Caco-2 (cell line): ENCODE measurements at regions not wholly inside any gene's neighbourhood (a gene's known extent, or its start where the extent isn't known, plus 50 kb on each side); places are given as distances from the start of the nearest gene placed in this dataset.

Source experiments
- BruUV-seq: library from RNA; stranded (reverse); fragments of 400-500 nt; replicated peaks from 2 replicates; lab custom pipeline; 2021; lab: Mats Ljungman, UMichigan
- CTCF ChIA-PET: fragments of 300-600 bp; sonication (Branson Sonifier 250); formaldehyde crosslinking; loops from one replicate; lab custom pipeline; 2022; ENCODE audit warnings: antibody characterized with exemption; lab: Charles Lee
- POLR2A ChIA-PET: fragments of 300-600 bp; sonication (Branson Sonifier 250); formaldehyde crosslinking; loops from one replicate; lab custom pipeline; 2022; ENCODE audit warnings: antibody characterized with exemption; lab: Charles Lee
- DNase-seq, 2 experiments: peaks; one replicate each; pipeline versions ENCODE4 v3.0.0 to v3.0.0-alpha.2; 2020 to 2022
- H3K27me3 ChIP-seq: replicated peaks from 2 replicates; pipeline ENCODE4 v1.6.0; 2011; ENCODE audit warnings: low read length; ENCODE audit not compliant: control insufficient read depth, insufficient read depth
- H3K36me3 ChIP-seq: 2 replicates; pipeline ENCODE4 v1.5.1; 2011; ENCODE audit warnings: low read length; ENCODE audit not compliant: control insufficient read depth, insufficient read depth
- H3K4me1 ChIP-seq: fragments of 250-450 bp; sonication (Bioruptor Pico); 2 replicates; pipeline ENCODE4 v1.5.1; 2020; ENCODE audit warnings: mild to moderate bottlenecking
- H3K4me3 ChIP-seq: 2 replicates; pipeline ENCODE4 v1.5.1; 2011; ENCODE audit warnings: low read depth, mild to moderate bottlenecking, control low read depth, low read length
- H3K9me3 ChIP-seq: fragments of 250-450 bp; sonication (Bioruptor Pico); 2 replicates; pipeline ENCODE4 v1.5.1; 2020; ENCODE audit warnings: mild to moderate bottlenecking, moderate library complexity
- H3K27ac Mint-ChIP-seq: one replicate; pipeline ENCODE4 v1.8.0; 2022; ENCODE audit warnings: mixed read lengths; ENCODE audit not compliant: unreplicated experiment
- H3K27me3 Mint-ChIP-seq: one replicate; pipeline ENCODE4 v1.8.0; 2022; ENCODE audit warnings: mixed read lengths; ENCODE audit not compliant: insufficient read depth, unreplicated experiment
- H3K36me3 Mint-ChIP-seq: one replicate; pipeline ENCODE4 v1.8.0; 2022; ENCODE audit warnings: mild to moderate bottlenecking, mixed read lengths; ENCODE audit not compliant: insufficient read depth, unreplicated experiment
- H3K4me1 Mint-ChIP-seq: one replicate; pipeline ENCODE4 v1.8.0; 2022; ENCODE audit warnings: low read depth, mixed read lengths; ENCODE audit not compliant: unreplicated experiment
- H3K4me3 Mint-ChIP-seq: one replicate; pipeline ENCODE4 v1.8.0; 2022; ENCODE audit warnings: mild to moderate bottlenecking, moderate library complexity, mixed read lengths; ENCODE audit not compliant: unreplicated experiment
- H3K9me3 Mint-ChIP-seq: one replicate; pipeline ENCODE4 v1.8.0; 2022; ENCODE audit warnings: mixed read lengths; ENCODE audit not compliant: unreplicated experiment
- CTCF ChIP-seq, 2 experiments: fragments of 200-600 bp in 1 of 2; IDR thresholded peaks; 1 replicate in 1 of 2; 2 replicates in 1 of 2; pipeline versions ENCODE4 v1.5.1 to v1.8.0; 2011 to 2022; ENCODE audit warnings: antibody characterized with exemption in 1 of 2, control low read depth in 1 of 2, inconsistent platforms in 1 of 2, low read depth in 1 of 2, low read length in 1 of 2, mild to moderate bottlenecking in 1 of 2, moderate library complexity in 1 of 2; ENCODE audit not compliant: insufficient read depth in 1 of 2, severe bottlenecking in 1 of 2, unreplicated experiment in 1 of 2
- intact Hi-C: fragments of 100-400 bp; cut with micrococcal nuclease; formaldehyde crosslinking; loops from one replicate; pipeline ENCODE4 v1.10.0; 2022; ENCODE audit not compliant: unreplicated experiment

GRCh38 chr10:78140066-78140630 lies 106.5 kb downstream of the RPS24 start:
- no TSS peak for BruUV-seq
- intact Hi-C loops, result no loop called here

GRCh38 chr10:78143576-78143975 lies 109.9 kb downstream of the RPS24 start:
- ChIA-PET CTCF (no interaction called here), POLR2A (interaction anchor here (0.6 kb wide), 1 partner anchor 628 kb away, joined by 5 read pairs; no protein-coding TSS in a partner anchor)
- Histone ChIP-seq H3K36me3 (no peaks in the 10 kb centered on the region; the same call in 1 of the 2 replicates), H3K9me3 (no peaks in the 10 kb centered on the region), H3K27me3 (no peaks in the 10 kb centered on the region; the same call in 1 of the 2 replicates), H3K4me3 (no peak overlapping the region), H3K4me1 (peaks cover 12% of the 10 kb centered on the region)
- H3K4me1 Mint-ChIP-seq, result peaks cover 11% of the 10 kb centered on the region
- H3K4me3 Mint-ChIP-seq, result no peak overlapping the region
- no TSS peak for BruUV-seq
- TF ChIP-seq CTCF (IDR thresholded peaks at IDR 0.05; ENCODE audit: insufficient read depth in 1 of 2, low read depth in 1 of 2, low read length in 1 of 2, severe bottlenecking in 1 of 2, unreplicated experiment in 1 of 2), result no peak
- intact Hi-C loops, result no loop called here
- H3K27ac Mint-ChIP-seq, result no peak overlapping the region
- peaks cover 6% of the 10 kb centered on the region for H3K27me3 Mint-ChIP-seq
- H3K36me3 Mint-ChIP-seq, result no peaks in the 10 kb centered on the region
- no peaks in the 10 kb centered on the region for H3K9me3 Mint-ChIP-seq
- no peak for DNase-seq

More at GRCh38 chr10:78140066-78140630, 106.5 kb downstream of the RPS24 start:
- TF ChIP-seq CTCF (IDR thresholded peaks at IDR 0.05; ENCODE audit: insufficient read depth in 1 of 2, low read depth in 1 of 2, low read length in 1 of 2, severe bottlenecking in 1 of 2, unreplicated experiment in 1 of 2), result no peak
- Histone ChIP-seq H3K4me3 (no peak overlapping the region), H3K27me3 (no peaks in the 10 kb centered on the region; the same call in 1 of the 2 replicates), H3K36me3 (no peaks in the 10 kb centered on the region; the same call in 1 of the 2 replicates), H3K9me3 (no peaks in the 10 kb centered on the region; the same call in 1 of the 2 replicates), H3K4me1 (peaks cover 5% of the 10 kb centered on the region; the same call in 1 of the 2 replicates)
- peaks cover 9% of the 10 kb centered on the region for H3K4me1 Mint-ChIP-seq
- H3K4me3 Mint-ChIP-seq, result no peak overlapping the region
- peaks cover 8% of the 10 kb centered on the region for H3K27me3 Mint-ChIP-seq
- DNase-seq, result no peak
- no peaks in the 10 kb centered on the region for H3K36me3 Mint-ChIP-seq
- no peak overlapping the region for H3K27ac Mint-ChIP-seq
- CTCF ChIA-PET, result no interaction called here
- POLR2A ChIA-PET, result no interaction called here
- no peaks in the 10 kb centered on the region for H3K9me3 Mint-ChIP-seq

GRCh38 chr10:78146200-78146599 lies 112.5 kb downstream of the RPS24 start:
- no peak overlapping the region for H3K4me3 Mint-ChIP-seq
- no peaks in the 10 kb centered on the region; the same call in 1 of the 2 replicates for H3K36me3 ChIP-seq
- H3K27ac Mint-ChIP-seq, result no peak overlapping the region
- peaks cover 13% of the 10 kb centered on the region for H3K4me1 Mint-ChIP-seq
- no peaks in the 10 kb centered on the region; the same call in 1 of the 2 replicates for H3K27me3 ChIP-seq
- no peaks in the 10 kb centered on the region; the same call in 1 of the 2 replicates for H3K9me3 ChIP-seq
- POLR2A ChIA-PET, result no interaction called here
- TF ChIP-seq CTCF (IDR thresholded peaks at IDR 0.05; ENCODE audit: insufficient read depth in 1 of 2, low read depth in 1 of 2, low read length in 1 of 2, severe bottlenecking in 1 of 2, unreplicated experiment in 1 of 2), result no peak
- intact Hi-C loops, result no loop called here
- no peaks in the 10 kb centered on the region for H3K36me3 Mint-ChIP-seq
- H3K4me1 ChIP-seq, result peaks cover 24% of the 10 kb centered on the region
- CTCF ChIA-PET, result no interaction called here
- H3K27me3 Mint-ChIP-seq, result no peaks in the 10 kb centered on the region
- DNase-seq, result no peak
- no TSS peak for BruUV-seq
- H3K4me3 ChIP-seq, result no peak overlapping the region
- H3K9me3 Mint-ChIP-seq, result no peaks in the 10 kb centered on the region
